ENCODE measurements at regions not wholly inside any gene's neighbourhood (a gene's known extent, or its start where the extent isn't known, plus 50 kb on each side); places are given as distances from the start of the nearest gene placed in this dataset.

DNA sequence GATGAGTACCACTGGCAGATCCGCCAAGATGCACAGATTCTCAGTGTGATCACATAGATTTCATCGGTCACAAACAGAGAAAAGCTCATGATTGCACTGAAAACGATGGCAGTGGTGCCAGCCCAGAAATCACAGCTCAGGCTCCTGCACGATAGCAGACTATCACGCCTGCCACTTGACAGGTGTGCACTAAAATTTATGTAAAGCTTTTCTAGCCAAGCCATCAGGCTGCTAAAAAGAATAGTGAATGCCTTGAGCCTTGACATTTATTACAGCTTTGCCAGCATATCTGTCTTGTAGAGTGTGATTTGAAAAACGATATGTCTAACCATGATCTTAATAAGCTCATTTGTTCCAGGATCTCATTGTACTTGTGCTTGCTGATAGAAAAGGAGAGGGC is 409.5 kb upstream of the CWC22 start:
- TF ChIP-seq EP300 (conservative IDR thresholded peaks at IDR 0.05; ENCODE audit: poor library complexity, severe bottlenecking) = peak; percentile 97
- TF ChIP-seq, protein P1, sequence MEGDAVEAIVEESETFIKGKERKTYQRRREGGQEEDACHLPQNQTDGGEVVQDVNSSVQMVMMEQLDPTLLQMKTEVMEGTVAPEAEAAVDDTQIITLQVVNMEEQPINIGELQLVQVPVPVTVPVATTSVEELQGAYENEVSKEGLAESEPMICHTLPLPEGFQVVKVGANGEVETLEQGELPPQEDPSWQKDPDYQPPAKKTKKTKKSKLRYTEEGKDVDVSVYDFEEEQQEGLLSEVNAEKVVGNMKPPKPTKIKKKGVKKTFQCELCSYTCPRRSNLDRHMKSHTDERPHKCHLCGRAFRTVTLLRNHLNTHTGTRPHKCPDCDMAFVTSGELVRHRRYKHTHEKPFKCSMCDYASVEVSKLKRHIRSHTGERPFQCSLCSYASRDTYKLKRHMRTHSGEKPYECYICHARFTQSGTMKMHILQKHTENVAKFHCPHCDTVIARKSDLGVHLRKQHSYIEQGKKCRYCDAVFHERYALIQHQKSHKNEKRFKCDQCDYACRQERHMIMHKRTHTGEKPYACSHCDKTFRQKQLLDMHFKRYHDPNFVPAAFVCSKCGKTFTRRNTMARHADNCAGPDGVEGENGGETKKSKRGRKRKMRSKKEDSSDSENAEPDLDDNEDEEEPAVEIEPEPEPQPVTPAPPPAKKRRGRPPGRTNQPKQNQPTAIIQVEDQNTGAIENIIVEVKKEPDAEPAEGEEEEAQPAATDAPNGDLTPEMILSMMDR (IDR thresholded peaks at IDR 0.05; ENCODE audit: poor library complexity, severe bottlenecking) = no peak
- no peak for TF ChIP-seq EZH2 (IDR thresholded peaks at IDR 0.05; ENCODE audit: borderline replicate concordance, insufficient read depth, low read length, poor library complexity, severe bottlenecking)
- TF ChIP-seq POLR2AphosphoS5 (IDR thresholded peaks at IDR 0.05) = peak; percentile 81
- TF ChIP-seq SMC3 (conservative IDR thresholded peaks at IDR 0.05; ENCODE audit: poor library complexity) = peak; percentile 20

Measured in neural cell (in vitro differentiated cells).